Activated T-helper 2 cell treated with anti-CD3 and anti-CD28 coated beads, Interferon-gamma antibody, Interleukin-2, Interleukin-4, amounts not matched to agents 10 μg/mL and 5 μg/mL and 100 μg/mL, durations not matched to agents 14 hours and 24 hours and 36 hours (primary cell): ENCODE measurements at regions not wholly inside any gene's neighbourhood (a gene's known extent, or its start where the extent isn't known, plus 50 kb on each side); places are given as distances from the start of the nearest gene placed in this dataset.

Experiments used
- DNase-seq: peaks from one replicate; pipeline ENCODE4 v3.0.0; 2021; ENCODE audit warnings: low spot score
- H3K27ac Mint-ChIP-seq: one replicate; pipeline ENCODE4 v1.8.0; 2021; ENCODE audit warnings: mixed read lengths
- H3K27me3 Mint-ChIP-seq: one replicate; pipeline ENCODE4 v1.8.0; 2021; ENCODE audit warnings: low read depth, mixed read lengths
- H3K36me3 Mint-ChIP-seq: one replicate; pipeline ENCODE4 v1.8.0; 2021; ENCODE audit warnings: low read depth, mixed read lengths
- H3K4me1 Mint-ChIP-seq: one replicate; pipeline ENCODE4 v1.8.0; 2021; ENCODE audit warnings: low read depth, mixed read lengths
- H3K4me3 Mint-ChIP-seq: one replicate; pipeline ENCODE4 v1.8.0; 2021; ENCODE audit warnings: low read depth, mild to moderate bottlenecking, moderate library complexity, mixed read lengths
- H3K9me3 Mint-ChIP-seq: one replicate; pipeline ENCODE4 v1.8.0; 2021; ENCODE audit warnings: mixed read lengths
- intact Hi-C: fragments of 100-400 bp; cut with micrococcal nuclease; formaldehyde crosslinking; loops from one replicate; pipeline ENCODE4 v1.15.1; 2023

DNA sequence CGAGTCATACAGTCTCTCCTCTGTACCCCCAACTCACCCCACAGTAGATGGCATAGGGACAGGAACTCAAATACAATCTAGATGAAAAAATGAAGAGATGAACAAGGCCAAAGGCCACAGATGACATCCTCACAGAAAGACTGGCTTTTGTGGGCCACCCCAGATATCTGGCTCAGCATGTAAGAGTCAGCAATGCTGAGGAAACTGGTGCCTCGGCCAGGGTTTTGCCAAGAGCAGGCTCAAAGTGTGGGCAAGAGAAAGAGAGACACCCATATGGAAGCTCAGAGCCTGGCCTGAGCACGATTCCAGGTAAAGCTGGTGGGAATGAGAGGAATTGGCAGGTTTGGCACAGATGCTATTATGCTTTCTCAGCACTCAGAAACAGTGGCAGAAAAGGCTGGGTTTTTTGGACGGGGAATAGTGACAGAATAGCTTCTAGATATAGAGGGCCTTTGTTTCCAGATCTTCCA is 460.6 kb downstream of the FOXO1 start:
- no peak overlapping the region for H3K4me3 Mint-ChIP-seq
- H3K27me3 Mint-ChIP-seq, result no peaks in the 10 kb centered on the region
- DNase-seq, result no peak
- H3K27ac Mint-ChIP-seq, result peak overlapping the region; percentile 97
- peaks cover 20% of the 10 kb centered on the region for H3K4me1 Mint-ChIP-seq
- H3K36me3 Mint-ChIP-seq, result peaks cover 19% of the 10 kb centered on the region
- H3K9me3 Mint-ChIP-seq, result peaks cover 14% of the 10 kb centered on the region
- intact Hi-C loops, result loop anchor here (1.0 to 2.0 kb wide), 3 partner anchors 17 to 103 kb away; no protein-coding TSS in a partner anchor

DNA sequence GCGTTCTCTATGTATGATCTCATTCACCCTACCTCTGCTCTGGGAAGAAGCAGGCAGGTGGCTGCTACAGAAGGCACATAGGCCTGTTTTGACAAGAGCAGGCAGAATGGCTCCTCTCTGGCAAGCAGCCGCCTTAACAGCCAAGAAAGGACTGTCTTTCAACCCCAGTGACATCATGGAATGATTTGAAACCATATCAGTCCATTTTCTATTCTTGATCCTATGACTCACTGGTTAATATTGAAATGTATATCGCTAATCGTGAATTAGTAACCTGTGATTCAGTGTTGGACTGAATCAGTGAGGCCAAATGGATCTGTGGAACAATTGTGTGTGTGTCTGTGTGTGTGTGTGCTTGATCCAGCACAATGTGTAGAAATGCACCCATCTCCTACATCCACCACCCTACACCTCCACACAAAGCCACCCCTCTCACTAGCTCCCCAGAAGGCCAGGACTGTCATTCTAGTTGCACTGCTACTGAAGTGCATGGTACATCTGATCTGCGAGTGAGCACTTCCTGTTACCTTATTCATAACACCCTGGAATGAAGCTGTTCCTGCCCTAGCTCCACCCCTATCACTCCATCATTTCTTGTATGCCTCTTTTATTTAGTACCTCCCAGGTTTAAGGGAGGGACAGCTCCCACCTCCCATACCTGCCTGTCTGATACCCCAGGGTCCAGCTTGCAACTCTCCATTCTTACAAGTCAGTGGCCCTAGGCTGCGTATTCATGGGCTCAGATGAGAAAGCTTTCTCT is 460.0 kb downstream of the FOXO1 start:
- peaks cover 14% of the 10 kb centered on the region for H3K9me3 Mint-ChIP-seq
- no peaks in the 10 kb centered on the region for H3K27me3 Mint-ChIP-seq
- H3K4me1 Mint-ChIP-seq, result peaks cover 20% of the 10 kb centered on the region
- H3K4me3 Mint-ChIP-seq, result peak overlapping the region; percentile 37
- intact Hi-C loops, result loop anchor here (1.0 to 2.0 kb wide), 3 partner anchors 18 to 104 kb away; no protein-coding TSS in a partner anchor
- peaks cover 19% of the 10 kb centered on the region for H3K36me3 Mint-ChIP-seq
- DNase-seq, result no peak
- H3K27ac Mint-ChIP-seq, result peak overlapping the region; percentile 97

DNA sequence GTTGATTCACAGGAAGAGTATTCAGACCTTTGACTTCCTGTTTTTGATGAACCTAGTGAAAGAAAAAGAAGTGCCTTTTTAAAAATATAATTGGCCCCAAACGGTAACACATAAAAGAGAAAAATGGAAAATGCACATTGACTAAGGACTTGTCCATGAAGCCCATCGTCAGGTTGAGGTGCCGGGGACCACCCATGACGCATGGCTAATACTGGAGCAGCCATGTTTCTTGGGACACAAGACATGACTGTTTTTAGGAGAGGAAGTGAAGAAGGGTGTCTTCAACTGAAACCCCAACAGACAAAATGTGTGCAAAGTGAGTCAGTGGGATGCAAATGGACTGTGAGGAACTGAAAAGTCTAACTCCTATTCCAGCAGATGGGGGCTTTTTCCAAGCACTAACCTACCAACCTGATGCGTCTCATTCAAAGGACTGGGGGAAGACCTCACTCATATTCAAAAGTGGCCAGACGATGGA is 459.4 kb downstream of the FOXO1 start:
- peak overlapping the region; percentile 97 for H3K27ac Mint-ChIP-seq
- peaks cover 19% of the 10 kb centered on the region for H3K36me3 Mint-ChIP-seq
- H3K27me3 Mint-ChIP-seq, result no peaks in the 10 kb centered on the region
- peaks cover 14% of the 10 kb centered on the region for H3K9me3 Mint-ChIP-seq
- intact Hi-C loops, result loop anchor here (2.0 kb wide), 2 partner anchors 18 to 104 kb away; no protein-coding TSS in a partner anchor
- no peak for DNase-seq
- no peak overlapping the region for H3K4me3 Mint-ChIP-seq
- peaks cover 22% of the 10 kb centered on the region for H3K4me1 Mint-ChIP-seq

DNA sequence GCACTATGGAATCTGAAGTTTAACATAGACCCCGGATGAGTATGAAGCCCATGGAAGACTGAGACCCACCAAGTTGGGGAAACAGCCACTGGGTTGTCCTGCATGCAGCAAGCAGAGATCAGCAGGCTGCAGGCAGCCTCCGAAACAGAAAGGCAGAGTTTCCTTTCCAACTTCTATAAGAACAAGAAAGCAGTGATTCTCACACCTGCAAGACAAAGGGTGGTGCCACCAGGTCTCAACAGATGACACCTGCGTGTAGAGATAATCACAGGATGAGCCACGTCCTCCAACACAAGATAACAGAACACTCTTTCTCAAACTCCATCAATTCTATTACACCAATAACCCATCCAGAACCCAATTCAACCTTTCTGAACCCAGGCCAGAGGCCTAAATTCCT is 457.9 kb downstream of the FOXO1 start:
- peaks cover 19% of the 10 kb centered on the region for H3K36me3 Mint-ChIP-seq
- peaks cover 22% of the 10 kb centered on the region for H3K4me1 Mint-ChIP-seq
- no peak overlapping the region for H3K4me3 Mint-ChIP-seq
- intact Hi-C loops, result no loop called here
- peaks cover 14% of the 10 kb centered on the region for H3K9me3 Mint-ChIP-seq
- H3K27ac Mint-ChIP-seq, result no peak overlapping the region
- H3K27me3 Mint-ChIP-seq, result no peaks in the 10 kb centered on the region
- no peak for DNase-seq

DNA sequence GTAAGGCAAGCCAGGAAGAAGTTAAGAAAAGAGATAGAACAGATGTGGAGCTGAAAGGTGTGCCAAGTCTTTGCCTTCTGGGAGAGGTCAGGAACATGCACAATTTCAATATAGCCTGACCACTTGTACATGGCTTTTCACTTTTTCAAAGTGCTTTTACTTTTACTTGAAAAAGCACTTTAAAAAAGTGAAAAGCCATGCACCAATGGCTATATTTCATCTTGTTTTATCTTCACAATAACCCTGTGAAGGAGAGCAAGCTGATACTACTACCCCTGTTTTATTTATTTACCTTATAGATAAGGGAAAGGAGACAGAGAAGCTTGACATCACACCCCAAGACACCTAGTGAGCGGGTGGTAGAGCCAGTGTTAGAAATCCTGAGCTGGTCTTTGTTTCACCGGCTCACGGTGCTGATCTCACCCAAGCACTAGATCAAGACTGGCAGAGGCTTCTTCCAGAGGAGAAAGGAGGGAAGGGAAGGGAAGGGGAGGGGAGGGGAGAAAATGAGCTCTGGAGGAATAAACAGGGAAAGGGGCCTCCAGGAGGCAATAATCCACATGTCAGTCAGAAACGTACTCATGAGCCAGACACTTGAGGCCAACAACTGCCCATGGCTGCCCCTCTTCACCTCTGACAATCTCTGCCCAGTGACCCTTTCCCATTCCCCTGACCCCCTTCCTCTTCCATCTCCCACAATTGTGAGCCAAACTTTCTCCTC is 455.4 kb downstream of the FOXO1 start:
- H3K36me3 Mint-ChIP-seq, result peaks cover 11% of the 10 kb centered on the region
- no peak overlapping the region for H3K4me3 Mint-ChIP-seq
- H3K27ac Mint-ChIP-seq, result no peak overlapping the region
- no peaks in the 10 kb centered on the region for H3K27me3 Mint-ChIP-seq
- no peak for DNase-seq
- peaks cover 19% of the 10 kb centered on the region for H3K4me1 Mint-ChIP-seq
- H3K9me3 Mint-ChIP-seq, result peaks cover 8% of the 10 kb centered on the region
- intact Hi-C loops, result no loop called here

DNA sequence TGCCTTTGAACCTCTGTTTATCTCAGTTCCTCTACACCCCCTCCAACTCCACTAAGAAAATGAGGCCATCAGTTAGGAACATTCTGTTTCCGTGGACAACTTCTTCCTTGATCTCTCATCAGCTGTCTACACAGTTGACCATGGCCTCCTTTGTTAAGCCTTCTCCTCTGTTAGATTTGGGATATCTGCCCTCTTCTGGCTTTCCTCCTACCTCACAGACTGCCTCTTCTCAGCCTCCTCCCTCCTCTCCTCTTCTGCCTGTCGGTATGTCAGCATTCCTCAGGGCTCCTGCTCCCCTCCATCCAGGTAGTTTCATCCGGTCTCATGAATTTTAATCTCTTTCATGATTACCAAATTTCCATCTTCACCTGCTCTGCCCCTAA is 454.9 kb downstream of the FOXO1 start:
- Mint-ChIP-seq H3K4me3 (no peak overlapping the region), H3K27me3 (no peaks in the 10 kb centered on the region), H3K4me1 (peaks cover 14% of the 10 kb centered on the region), H3K36me3 (peaks cover 8% of the 10 kb centered on the region), H3K27ac (no peak overlapping the region), H3K9me3 (peaks cover 7% of the 10 kb centered on the region)
- intact Hi-C loops, result no loop called here
- no peak for DNase-seq

DNA sequence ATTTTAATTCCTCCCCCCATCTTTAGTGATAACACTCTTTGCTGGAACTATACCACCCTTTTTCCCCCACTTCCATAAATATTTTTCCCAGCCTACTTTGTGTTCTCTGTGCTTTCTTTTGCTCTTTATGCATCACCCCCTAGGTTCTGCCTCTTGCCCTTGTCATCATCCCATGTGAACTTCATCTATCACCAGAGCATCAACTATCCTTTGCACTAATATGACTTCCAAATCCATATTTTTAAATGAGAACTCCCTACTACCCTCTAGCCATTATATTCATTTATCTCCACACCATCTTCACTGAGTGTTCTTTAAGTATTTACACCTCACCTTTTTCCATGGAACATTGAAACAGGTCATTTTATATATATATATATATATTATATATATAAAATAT is 452.7 kb downstream of the FOXO1 start:
- peaks cover 12% of the 10 kb centered on the region for H3K4me1 Mint-ChIP-seq
- H3K36me3 Mint-ChIP-seq, result no peaks in the 10 kb centered on the region

DNA sequence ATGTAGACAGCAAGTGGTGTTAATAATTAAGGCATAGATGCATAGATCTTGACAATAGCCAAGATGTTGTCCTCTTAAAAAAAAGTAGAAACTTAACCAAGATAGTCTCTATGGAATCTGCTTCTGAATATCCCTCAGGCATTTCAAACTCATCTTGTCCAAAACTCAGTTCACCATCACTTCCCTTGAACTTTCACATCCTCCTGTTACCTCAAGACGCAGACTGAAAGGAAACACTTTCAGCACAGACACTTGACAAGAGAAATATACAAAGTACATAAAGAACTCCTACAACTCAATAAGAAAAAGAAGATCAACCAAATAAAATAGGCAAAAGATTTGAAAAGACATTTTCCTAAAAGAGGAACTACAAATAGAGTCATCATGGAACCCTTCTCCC is 451.1 kb downstream of the FOXO1 start:
- Mint-ChIP-seq H3K27ac (no peak overlapping the region), H3K36me3 (no peaks in the 10 kb centered on the region), H3K9me3 (no peaks in the 10 kb centered on the region), H3K4me3 (no peak overlapping the region), H3K4me1 (peaks cover 18% of the 10 kb centered on the region), H3K27me3 (no peaks in the 10 kb centered on the region)
- DNase-seq, result no peak
- intact Hi-C loops, result no loop called here

More for the DNA sequence above, 452.7 kb downstream of the FOXO1 start:
- intact Hi-C loops, result loop anchor here (2.0 kb wide), 1 partner anchor 145 kb away; no protein-coding TSS in a partner anchor
- no peak for DNase-seq
- Mint-ChIP-seq H3K27me3 (no peaks in the 10 kb centered on the region), H3K4me3 (no peak overlapping the region), H3K9me3 (no peaks in the 10 kb centered on the region), H3K27ac (no peak overlapping the region)

DNA sequence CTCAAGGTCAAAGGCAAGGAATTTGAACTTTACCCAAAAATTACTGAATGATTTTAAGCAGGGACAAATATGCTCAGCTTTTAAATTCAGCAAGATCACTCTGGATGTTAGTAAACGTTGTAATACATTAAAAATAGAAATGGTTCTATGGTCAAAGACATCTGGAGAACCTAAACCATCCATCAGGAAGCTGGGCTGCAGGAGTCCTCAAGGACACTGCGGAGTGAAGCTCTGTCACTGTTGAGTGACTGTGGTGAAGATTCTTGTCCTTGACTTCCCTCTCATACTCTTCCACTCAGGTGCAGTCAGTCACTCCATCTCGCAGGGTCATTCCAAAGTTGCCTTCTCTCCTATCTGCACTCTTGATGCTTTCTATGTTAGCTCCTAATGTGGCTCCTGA is 450.7 kb downstream of the FOXO1 start:
- Mint-ChIP-seq H3K36me3 (no peaks in the 10 kb centered on the region), H3K4me1 (peaks cover 20% of the 10 kb centered on the region), H3K9me3 (no peaks in the 10 kb centered on the region), H3K27me3 (no peaks in the 10 kb centered on the region), H3K4me3 (no peak overlapping the region), H3K27ac (no peak overlapping the region)
- no peak for DNase-seq
- intact Hi-C loops, result no loop called here

DNA sequence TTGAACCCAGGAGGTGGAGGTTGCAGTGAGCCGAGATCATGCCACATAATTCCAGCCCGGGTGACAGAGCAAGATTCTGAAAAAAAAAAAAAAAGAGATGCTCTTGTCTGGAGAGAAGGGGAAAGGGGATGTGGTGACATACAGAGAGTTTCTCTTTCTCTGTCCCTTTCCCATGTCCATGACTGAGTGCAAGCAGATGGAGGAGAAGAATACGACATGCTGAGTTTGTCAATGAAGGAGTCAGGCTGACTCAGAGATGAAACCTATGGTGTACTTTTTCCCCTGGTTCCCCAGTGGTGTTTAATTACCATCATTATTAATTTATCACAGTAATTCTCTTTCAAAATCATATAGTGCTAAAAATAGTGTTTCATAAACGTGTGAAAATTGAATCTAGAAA is 448.8 kb downstream of the FOXO1 start:
- Mint-ChIP-seq H3K9me3 (no peaks in the 10 kb centered on the region), H3K27me3 (no peaks in the 10 kb centered on the region), H3K4me3 (no peak overlapping the region), H3K36me3 (no peaks in the 10 kb centered on the region), H3K4me1 (peaks cover 38% of the 10 kb centered on the region), H3K27ac (no peak overlapping the region)
- intact Hi-C loops, result no loop called here
- DNase-seq, result no peak

DNA sequence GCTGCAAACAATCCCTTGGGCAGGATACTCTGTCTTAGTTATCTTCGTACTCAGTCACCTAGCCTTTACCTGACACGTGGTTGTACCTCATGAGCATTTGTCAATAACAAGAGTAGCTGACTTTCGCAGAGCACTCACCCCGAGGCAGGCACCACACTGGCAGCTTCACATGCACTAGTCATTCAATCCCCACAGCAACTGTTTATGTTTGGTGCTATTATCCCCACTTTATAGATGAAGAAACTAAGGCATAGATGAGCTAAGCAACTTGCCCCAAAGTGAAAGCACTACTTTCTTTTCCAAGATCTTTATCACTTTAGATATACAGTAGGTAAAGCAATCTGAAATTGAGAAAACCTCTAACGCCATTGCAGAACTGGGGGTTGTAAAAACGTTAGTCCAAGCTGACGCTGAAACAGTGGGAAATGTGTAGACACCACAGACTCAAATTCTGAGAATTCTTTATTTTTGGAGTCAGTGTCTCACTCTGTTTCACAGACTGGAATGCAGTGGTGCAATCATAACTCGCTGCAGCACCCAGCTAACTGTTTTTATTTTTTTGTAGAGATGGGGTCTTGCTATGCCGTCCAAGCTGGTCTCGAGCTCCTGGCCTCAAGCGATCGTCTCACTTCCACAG is 446.0 kb downstream of the FOXO1 start:
- Mint-ChIP-seq H3K4me1 (peaks cover 38% of the 10 kb centered on the region), H3K4me3 (no peak overlapping the region), H3K9me3 (no peaks in the 10 kb centered on the region), H3K27ac (peak overlapping the region; percentile 83), H3K27me3 (peaks cover 2% of the 10 kb centered on the region), H3K36me3 (no peaks in the 10 kb centered on the region)
- DNase-seq, result peak; percentile 20
- intact Hi-C loops, result loop anchor here (1.0 to 10.0 kb wide), 10 partner anchors 94 to 554 kb away; partner anchors contain the start of gene MRPS31

DNA sequence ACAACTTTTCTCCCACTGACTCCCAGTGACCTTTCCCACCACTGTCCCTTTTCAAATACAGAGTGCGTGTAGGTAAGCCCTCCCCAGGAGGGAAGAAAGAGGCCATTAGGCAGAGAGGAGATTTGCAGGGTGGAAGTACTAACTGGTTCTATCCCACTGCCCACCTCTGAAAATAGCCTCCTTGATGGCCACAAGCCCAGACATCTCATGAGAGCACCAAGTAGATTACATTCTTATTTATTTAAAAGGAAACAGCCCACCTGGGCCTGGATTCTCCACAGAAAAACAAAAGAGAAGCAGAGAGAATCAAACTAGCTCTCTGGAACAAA is 445.3 kb downstream of the FOXO1 start:
- intact Hi-C loops, result loop anchor here (1.0 to 10.0 kb wide), 11 partner anchors 30 to 554 kb away; partner anchors contain the start of gene MRPS31
- Mint-ChIP-seq H3K4me3 (peak overlapping the region; percentile 18), H3K9me3 (no peaks in the 10 kb centered on the region)

More for the DNA sequence above, 445.3 kb downstream of the FOXO1 start:
- DNase-seq, result no peak
- Mint-ChIP-seq H3K27me3 (peaks cover 2% of the 10 kb centered on the region), H3K36me3 (no peaks in the 10 kb centered on the region), H3K27ac (peak overlapping the region; percentile 83), H3K4me1 (peaks cover 38% of the 10 kb centered on the region)
